HepG2 (cell line): ENCODE measurements at regions not wholly inside any gene's neighbourhood (a gene's known extent, or its start where the extent isn't known, plus 50 kb on each side); places are given as distances from the start of the nearest gene placed in this dataset.

Experiments
- ATF7 ChIP-seq, 2 experiments: fragments of 450-650 bp in 1 of 2; sonication (generic) in 1 of 2; formaldehyde crosslinking in 1 of 2; IDR thresholded peaks; 2 replicates each; pipeline versions ENCODE4 v1.4.0 to v1.6.1; 2016 to 2020; ENCODE audit warnings: antibody characterized with exemption in 1 of 2, mild to moderate bottlenecking in 1 of 2, missing genetic modification reagents in 1 of 2
- CEBPB ChIP-seq: IDR thresholded peaks from 2 replicates; pipeline ENCODE4 v1.6.1; 2011; ENCODE audit warnings: low read depth, low read length, improper control_type of control experiment, borderline replicate concordance
- ETV6 ChIP-seq: sonication (generic); formaldehyde crosslinking; conservative IDR thresholded peaks from 2 replicates; pipeline ENCODE4 v1.4.0; 2020; ENCODE audit warnings: missing genetic modification reagents
- GABPA ChIP-seq, 2 experiments: IDR thresholded peaks; 2 replicates each; pipeline ENCODE4 v1.6.1; 2011 to 2016; ENCODE audit warnings: low read depth in 2 of 2, low read length in 1 of 2, missing biosample characterization in 1 of 2, missing genetic modification characterization in 1 of 2
- HDAC2 ChIP-seq: sonication (generic); formaldehyde crosslinking; IDR thresholded peaks from 2 replicates; pipeline ENCODE4 v1.4.0; 2020; ENCODE audit warnings: missing genetic modification reagents
- KLF15 ChIP-seq: sonication (generic); formaldehyde crosslinking; IDR thresholded peaks from 2 replicates; pipeline ENCODE4 v1.8.1; 2023; ENCODE audit warnings: borderline replicate concordance, mild to moderate bottlenecking, inconsistent platforms, missing genetic modification reagents, mixed read lengths
- POLR2AphosphoS5 ChIP-seq: IDR thresholded peaks from 2 replicates; pipeline ENCODE4 v1.6.1; 2012; ENCODE audit warnings: low read depth, low read length
- RBFOX2 ChIP-seq: fragments of 200-400 bp; formaldehyde crosslinking; IDR thresholded peaks from 2 replicates; pipeline ENCODE4 v1.6.1; 2017; ENCODE audit warnings: low read depth, mild to moderate bottlenecking, low read length
- SETDB1 ChIP-seq: sonication (generic); formaldehyde crosslinking; IDR thresholded peaks from 2 replicates; pipeline ENCODE4 v1.5.1; 2020; ENCODE audit warnings: missing genetic modification reagents, mild to moderate bottlenecking, borderline replicate concordance
- TP53 ChIP-seq: sonication (generic); formaldehyde crosslinking; conservative IDR thresholded peaks from 2 replicates; pipeline ENCODE4 v1.4.0; 2020; ENCODE audit warnings: missing genetic modification reagents
- ZNF775 ChIP-seq: sonication (generic); formaldehyde crosslinking; IDR thresholded peaks from 2 replicates; pipeline ENCODE4 v1.4.0; 2020; ENCODE audit warnings: missing genetic modification reagents, mild to moderate bottlenecking, moderate library complexity, borderline replicate concordance
- TF ChIP-seq, protein P1 (sequence below): sonication (generic); formaldehyde crosslinking; IDR thresholded peaks from 2 replicates; pipeline ENCODE4 v1.5.0; 2020; ENCODE audit warnings: mild to moderate bottlenecking, missing genetic modification reagents, moderate library complexity
- TF ChIP-seq, protein P2 (sequence below), 2 experiments: sonication (generic) in 1 of 2; formaldehyde crosslinking in 1 of 2; IDR thresholded peaks; 2 replicates each; pipeline versions ENCODE4 v1.6.1 to v1.9.0; 2014 to 2022; ENCODE audit warnings: antibody characterized with exemption in 1 of 2, borderline replicate concordance in 1 of 2, inconsistent platforms in 1 of 2, low read depth in 1 of 2, missing genetic modification reagents in 1 of 2
- TF ChIP-seq, protein P3 (sequence below): IDR thresholded peaks from 2 replicates; pipeline ENCODE4 v1.6.1; 2016

- TF ChIP-seq CEBPB (no peak), GABPA (IDR thresholded peaks at IDR 0.05; ENCODE audit: low read depth, low read length) (no peak), GABPA (CRISPR knock-in tag; IDR thresholded peaks at IDR 0.05; ENCODE audit: low read depth) (no peak), ATF7 (IDR thresholded peaks at IDR 0.05) (no peak), ATF7 (CRISPR knock-in tag; IDR thresholded peaks at IDR 0.05) (no peak), TP53 (CRISPR knock-in tag) (no peak), ZNF775 (no peak), POLR2AphosphoS5 (no peak), RBFOX2 (no peak), HDAC2 (no peak), SETDB1 (CRISPR knock-in tag) (no peak), KLF15 (no peak), ETV6 (CRISPR knock-in tag) (no peak)
- TF ChIP-seq, protein P1, sequence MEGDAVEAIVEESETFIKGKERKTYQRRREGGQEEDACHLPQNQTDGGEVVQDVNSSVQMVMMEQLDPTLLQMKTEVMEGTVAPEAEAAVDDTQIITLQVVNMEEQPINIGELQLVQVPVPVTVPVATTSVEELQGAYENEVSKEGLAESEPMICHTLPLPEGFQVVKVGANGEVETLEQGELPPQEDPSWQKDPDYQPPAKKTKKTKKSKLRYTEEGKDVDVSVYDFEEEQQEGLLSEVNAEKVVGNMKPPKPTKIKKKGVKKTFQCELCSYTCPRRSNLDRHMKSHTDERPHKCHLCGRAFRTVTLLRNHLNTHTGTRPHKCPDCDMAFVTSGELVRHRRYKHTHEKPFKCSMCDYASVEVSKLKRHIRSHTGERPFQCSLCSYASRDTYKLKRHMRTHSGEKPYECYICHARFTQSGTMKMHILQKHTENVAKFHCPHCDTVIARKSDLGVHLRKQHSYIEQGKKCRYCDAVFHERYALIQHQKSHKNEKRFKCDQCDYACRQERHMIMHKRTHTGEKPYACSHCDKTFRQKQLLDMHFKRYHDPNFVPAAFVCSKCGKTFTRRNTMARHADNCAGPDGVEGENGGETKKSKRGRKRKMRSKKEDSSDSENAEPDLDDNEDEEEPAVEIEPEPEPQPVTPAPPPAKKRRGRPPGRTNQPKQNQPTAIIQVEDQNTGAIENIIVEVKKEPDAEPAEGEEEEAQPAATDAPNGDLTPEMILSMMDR (CRISPR knock-in tag), result no peak
- TF ChIP-seq, protein P2, sequence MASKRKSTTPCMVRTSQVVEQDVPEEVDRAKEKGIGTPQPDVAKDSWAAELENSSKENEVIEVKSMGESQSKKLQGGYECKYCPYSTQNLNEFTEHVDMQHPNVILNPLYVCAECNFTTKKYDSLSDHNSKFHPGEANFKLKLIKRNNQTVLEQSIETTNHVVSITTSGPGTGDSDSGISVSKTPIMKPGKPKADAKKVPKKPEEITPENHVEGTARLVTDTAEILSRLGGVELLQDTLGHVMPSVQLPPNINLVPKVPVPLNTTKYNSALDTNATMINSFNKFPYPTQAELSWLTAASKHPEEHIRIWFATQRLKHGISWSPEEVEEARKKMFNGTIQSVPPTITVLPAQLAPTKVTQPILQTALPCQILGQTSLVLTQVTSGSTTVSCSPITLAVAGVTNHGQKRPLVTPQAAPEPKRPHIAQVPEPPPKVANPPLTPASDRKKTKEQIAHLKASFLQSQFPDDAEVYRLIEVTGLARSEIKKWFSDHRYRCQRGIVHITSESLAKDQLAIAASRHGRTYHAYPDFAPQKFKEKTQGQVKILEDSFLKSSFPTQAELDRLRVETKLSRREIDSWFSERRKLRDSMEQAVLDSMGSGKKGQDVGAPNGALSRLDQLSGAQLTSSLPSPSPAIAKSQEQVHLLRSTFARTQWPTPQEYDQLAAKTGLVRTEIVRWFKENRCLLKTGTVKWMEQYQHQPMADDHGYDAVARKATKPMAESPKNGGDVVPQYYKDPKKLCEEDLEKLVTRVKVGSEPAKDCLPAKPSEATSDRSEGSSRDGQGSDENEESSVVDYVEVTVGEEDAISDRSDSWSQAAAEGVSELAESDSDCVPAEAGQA (IDR thresholded peaks at IDR 0.05; ENCODE audit: low read depth), result no peak
- TF ChIP-seq, protein P2 (CRISPR knock-in tag; IDR thresholded peaks at IDR 0.05; ENCODE audit: borderline replicate concordance), result no peak
- TF ChIP-seq, protein P3, sequence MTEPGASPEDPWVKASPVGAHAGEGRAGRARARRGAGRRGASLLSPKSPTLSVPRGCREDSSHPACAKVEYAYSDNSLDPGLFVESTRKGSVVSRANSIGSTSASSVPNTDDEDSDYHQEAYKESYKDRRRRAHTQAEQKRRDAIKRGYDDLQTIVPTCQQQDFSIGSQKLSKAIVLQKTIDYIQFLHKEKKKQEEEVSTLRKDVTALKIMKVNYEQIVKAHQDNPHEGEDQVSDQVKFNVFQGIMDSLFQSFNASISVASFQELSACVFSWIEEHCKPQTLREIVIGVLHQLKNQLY, result no peak
These were observed 477.6 kb upstream of the B3GALT2 start for GRCh38 chr1:193663965-193664364.
